Hepatocyte (in vitro differentiated cells): ENCODE measurements at regions not wholly inside any gene's neighbourhood (a gene's known extent, or its start where the extent isn't known, plus 50 kb on each side); places are given as distances from the start of the nearest gene placed in this dataset.

ENCODE experiments used
- EZH2phosphoT487 ChIP-seq: fragments of 200-600 bp; sonication (generic); IDR thresholded peaks from one replicate; pipeline ENCODE4 v1.6.1; 2018; ENCODE audit warnings: antibody characterized with exemption, mild to moderate bottlenecking, low read depth, moderate library complexity; ENCODE audit not compliant: unreplicated experiment, severe bottlenecking
- TF ChIP-seq, protein P1 (sequence below): fragments of 200-600 bp; sonication (generic); IDR thresholded peaks from 2 replicates; pipeline ENCODE4 v1.5.1; 2016; ENCODE audit warnings: antibody characterized with exemption, mild to moderate bottlenecking; ENCODE audit not compliant: poor library complexity

DNA sequence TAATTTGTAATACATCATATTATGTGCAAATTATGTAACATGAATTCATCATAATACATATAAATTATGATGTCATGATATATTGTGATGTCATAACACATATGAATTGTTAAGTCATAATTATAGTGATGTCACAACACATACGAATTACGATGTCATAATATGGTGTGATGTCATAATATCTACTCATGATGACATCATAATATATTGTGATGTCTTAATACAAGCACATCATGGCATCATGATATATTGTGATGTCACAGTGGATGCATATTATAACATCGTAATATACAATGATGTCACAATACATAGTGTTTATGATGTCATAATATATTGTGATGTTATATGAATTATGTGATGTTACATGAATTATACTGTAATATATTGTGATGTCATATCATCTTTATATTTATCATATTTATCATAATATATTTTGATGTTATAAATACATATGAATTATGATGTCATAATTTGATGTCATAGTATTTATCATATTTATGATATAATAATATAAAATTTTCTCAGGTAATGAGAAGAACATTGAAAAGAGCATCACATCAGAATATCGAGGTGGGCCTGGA, 1793.0 kb downstream of the TP53TG3F start:
- TF ChIP-seq, protein P1, sequence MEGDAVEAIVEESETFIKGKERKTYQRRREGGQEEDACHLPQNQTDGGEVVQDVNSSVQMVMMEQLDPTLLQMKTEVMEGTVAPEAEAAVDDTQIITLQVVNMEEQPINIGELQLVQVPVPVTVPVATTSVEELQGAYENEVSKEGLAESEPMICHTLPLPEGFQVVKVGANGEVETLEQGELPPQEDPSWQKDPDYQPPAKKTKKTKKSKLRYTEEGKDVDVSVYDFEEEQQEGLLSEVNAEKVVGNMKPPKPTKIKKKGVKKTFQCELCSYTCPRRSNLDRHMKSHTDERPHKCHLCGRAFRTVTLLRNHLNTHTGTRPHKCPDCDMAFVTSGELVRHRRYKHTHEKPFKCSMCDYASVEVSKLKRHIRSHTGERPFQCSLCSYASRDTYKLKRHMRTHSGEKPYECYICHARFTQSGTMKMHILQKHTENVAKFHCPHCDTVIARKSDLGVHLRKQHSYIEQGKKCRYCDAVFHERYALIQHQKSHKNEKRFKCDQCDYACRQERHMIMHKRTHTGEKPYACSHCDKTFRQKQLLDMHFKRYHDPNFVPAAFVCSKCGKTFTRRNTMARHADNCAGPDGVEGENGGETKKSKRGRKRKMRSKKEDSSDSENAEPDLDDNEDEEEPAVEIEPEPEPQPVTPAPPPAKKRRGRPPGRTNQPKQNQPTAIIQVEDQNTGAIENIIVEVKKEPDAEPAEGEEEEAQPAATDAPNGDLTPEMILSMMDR, result no peak
- no peak for TF ChIP-seq EZH2phosphoT487
